ENCODE measurements at regions not wholly inside any gene's neighbourhood (a gene's known extent, or its start where the extent isn't known, plus 50 kb on each side); places are given as distances from the start of the nearest gene placed in this dataset.
A peak's percentile ranks its signal among the peaks of the same experiment; 100 is the strongest.
"Not testable (repeated sequence)": the region's sequence is repeated elsewhere in the genome, so short reads cannot be mapped to it uniquely, and the experiment has no call there.

DNA sequence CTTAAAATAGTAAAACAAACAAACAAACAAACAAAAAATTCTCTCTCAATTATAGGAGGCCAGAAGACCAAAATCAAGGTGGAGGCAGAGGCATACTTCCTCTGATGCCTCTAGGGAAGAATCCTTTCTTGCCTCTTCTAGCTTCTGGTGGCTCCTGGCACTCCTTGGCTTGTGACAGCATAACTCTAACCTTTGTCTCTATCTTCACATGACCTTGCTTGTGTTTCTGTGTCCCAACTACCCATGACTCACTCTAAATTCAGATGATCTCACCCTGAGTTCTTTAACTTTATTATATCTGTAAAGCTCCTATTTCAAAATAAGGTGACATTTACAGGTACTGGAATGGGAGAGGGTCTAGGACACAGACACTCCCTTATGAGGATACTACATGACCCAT lies 88.3 kb upstream of the ANTXRL start:
- DNase-seq (ENCODE audit: low spot score) (no peak), FAIRE-seq (no peak)

DNA sequence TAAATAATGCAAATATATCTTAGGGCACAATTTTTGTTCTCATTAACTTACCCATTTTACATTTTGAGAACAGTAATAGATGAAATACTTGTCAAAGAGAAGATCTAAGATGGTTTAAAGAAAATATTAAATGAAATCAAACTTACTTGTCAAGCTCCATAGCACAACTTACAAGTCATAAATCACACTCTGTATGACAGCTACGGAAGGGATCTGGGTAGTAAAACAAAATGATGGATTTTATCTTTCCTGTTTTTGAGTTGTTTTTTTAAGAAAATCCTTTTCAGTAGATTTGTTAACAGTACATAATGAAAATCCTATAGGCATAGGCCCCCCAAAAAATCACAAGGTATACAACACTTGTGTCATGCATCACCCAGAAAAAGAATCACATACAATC lies 84.4 kb upstream of the ANTXRL start:
- not testable (repeated sequence) for DNase-seq (ENCODE audit: low spot score); FAIRE-seq

DNA sequence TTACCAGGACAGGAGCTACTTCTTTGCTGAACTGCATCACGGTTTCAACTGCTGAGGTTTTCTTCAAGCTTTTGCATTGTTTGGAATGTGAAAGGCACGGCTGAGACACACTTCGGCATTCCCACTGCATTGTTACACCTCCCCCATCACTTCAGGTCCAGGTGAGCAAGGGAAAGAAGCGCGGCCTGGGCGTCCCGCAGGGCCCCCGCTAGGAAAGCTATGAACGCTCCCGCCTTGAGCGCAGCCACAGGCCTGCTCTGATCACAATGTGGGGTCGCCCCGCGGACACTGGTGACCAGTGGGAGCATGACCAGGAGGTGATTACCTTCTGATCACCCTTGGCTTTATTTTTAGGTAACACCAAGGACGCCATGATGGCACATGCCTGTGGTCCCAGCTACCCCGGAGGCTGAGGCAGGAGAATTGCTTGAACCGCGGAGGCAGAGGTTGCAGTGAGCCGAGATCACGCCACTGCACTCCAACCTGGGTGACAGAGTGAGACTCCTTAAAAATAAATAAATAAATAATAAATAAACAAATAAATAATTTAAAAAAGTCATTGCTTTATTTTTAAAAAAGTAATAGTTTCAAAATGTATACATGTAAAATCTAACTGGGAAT lies 82.2 kb upstream of the ANTXRL start:
- DNase-seq (ENCODE audit: low spot score); FAIRE-seq: not testable (repeated sequence)

DNA sequence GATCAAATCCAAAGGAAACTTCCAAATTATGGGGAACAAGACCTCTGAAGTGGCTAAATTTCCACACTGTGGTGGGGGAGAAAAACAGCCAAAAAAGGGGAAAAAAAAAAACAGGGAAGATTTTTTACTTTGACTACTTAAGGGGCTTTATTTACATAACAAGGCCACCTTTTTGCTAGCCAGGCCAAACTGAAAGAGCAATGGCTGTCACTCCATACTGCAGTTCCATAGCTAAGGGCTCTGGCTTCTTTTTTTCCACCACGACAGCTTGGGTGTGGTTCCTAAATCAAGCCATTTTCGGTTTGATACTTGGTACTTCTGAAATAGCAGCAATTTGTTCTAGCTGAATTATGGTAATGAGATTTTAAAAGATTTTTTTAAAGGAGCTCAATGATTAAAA lies 76.4 kb upstream of the ANTXRL start:
- not testable (repeated sequence) for DNase-seq (ENCODE audit: low spot score); FAIRE-seq

DNA sequence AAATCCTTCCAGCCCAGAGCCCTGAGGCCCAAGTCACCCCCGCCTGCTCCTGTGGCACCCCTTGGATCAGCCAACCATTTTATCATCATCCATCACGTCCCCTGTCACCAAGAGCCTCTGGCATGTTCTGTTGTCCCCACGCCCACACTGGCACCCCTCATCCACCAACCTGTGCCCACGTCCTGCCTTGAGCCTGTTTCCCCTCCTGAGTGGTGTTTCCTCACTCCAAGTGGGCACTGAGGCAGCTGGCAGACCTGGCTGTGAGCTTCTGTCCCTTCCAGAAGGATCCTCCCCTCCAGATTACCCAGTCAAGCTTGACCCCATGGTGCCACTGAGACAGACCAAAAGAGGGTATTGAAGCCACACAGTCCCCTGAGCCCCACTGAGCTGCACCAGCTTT lies 71.4 kb upstream of the ANTXRL start:
- peak; percentile 0 for DNase-seq (ENCODE audit: low spot score)
- FAIRE-seq, result no peak

DNA sequence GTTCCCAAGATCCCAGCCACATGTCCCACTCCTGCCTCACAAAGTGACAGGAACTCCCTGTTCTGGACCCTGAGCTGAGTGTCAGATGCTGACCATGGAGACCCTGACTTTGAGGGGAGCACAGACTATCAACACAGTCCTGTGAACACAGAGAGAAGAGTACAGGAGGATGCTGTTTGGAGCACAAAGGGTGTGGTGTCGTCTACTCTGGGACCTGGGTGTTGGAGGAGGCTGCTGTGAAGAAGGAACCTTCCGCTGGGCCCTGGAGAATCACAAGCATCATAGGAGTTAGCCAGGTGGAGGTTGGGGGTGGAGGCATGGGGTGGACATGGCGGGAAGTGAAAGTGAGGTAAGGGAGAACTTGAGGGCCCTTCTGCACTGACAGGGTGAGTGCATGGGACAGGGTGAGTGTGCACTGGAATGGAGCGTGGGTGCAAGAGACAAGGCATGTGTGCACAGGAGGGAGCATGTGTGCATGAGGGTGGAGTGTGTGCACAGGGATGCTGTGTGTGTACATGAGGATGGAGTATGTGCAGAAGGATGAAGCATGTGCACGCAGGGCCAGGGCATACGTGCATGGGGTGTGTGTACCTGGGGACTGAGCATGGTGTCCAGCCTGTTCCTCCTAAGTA lies 70.7 kb upstream of the ANTXRL start:
- DNase-seq (ENCODE audit: low spot score) (peak; percentile 1), FAIRE-seq (no peak)

DNA sequence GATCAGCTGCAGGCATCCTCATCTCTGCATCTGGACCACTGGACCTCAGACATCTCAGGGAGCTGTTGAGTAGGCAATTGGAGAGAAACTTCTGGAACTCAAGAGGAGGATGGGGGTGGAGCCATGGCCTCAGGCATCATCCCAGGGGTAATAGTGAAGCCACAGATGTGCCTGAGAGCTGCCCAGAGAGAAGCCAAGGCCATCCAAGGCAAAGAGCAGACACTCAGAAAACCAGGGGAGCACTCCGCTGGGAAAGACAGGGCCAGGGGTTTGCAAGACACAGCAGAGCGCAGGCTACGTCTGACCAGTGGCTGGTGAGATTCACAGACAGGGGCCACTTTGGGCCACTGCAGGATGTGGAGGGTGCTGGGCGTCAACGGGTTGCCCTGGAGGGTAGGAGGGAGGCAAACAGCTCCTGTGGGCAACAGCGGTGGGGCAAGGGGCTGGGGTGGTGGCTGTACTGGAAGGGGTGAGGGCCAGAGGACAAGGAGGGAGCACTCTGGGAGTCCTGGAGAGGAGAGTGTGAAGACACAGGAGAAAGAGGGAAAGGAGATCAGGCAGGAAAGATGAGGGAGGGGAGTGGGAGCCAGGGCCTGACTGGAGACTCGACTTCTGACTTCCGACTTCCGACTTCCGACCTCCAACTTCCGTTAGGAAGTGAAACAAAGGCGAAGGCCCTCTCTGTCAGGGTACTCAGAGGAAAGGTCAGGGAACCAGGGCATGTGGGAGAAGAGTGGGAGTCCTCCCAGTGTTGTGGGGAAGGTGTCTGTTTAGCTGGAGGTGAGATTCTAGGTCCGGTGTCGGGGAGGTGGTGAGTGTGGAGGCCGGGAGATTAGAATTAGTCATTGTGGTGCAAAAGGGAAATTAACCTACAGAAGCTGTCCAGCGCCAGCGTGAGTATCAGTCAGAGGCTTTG lies 69.7 kb upstream of the ANTXRL start:
- FAIRE-seq (no peak), DNase-seq (ENCODE audit: low spot score) (peak; percentile 25)

DNA sequence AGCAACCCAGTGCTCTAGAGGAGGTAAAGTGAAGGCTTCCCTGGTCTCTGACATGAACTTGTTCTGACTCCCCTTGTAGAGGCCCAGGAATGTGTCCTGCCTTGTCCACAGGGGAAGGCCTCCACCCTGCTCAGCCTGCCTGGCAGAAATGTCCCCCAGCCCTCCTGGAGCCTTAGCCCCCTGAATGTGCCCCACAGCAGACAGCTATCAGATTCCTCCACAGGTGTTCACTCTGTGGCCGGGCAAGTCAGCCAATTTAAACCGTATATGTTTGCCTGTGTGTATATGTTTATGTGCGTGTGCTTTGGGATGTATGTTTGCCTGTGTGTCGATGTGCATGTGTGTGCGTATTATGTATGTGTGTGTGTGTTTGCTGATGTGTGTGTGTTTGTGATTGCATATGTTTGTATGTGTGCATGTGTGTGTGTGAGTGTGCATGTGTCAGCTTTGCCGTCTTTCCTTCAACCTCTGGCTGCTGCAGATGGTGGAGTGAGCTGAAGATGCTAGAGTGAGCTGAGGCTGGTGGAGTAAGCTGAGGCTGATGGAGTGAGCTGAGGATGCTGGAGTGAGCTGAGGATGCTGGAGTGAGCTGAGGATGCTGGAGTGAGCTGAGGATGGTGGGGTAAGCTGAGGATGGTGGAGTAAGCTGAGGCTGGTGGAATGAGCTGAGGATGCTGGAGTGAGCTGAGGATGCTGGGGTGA lies 68.9 kb upstream of the ANTXRL start:
- no peak for FAIRE-seq

DNA sequence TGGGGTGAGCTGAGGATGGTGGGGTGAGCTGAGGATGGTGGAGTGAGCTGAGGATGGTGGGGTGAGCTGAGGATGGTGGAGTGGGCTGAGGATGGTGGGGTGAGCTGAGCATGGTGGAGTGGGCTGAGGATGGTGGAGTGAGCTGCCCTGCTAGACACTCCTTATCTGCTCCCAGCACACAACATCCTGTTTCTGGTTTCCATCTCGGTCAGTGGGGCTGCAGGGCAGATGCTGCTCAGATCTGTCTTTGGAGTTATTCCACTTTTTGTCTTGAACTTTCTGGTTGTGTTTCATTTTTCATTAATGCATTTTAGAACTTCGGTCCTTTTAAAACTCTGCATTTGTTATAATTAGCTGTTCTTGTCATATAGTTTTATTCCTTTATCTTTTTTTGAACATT lies 67.9 kb upstream of the ANTXRL start:
- peak; percentile 3 for DNase-seq (ENCODE audit: low spot score)
- FAIRE-seq, result no peak

More for the DNA sequence above, 68.9 kb upstream of the ANTXRL start:
- DNase-seq (ENCODE audit: low spot score), result no peak

DNA sequence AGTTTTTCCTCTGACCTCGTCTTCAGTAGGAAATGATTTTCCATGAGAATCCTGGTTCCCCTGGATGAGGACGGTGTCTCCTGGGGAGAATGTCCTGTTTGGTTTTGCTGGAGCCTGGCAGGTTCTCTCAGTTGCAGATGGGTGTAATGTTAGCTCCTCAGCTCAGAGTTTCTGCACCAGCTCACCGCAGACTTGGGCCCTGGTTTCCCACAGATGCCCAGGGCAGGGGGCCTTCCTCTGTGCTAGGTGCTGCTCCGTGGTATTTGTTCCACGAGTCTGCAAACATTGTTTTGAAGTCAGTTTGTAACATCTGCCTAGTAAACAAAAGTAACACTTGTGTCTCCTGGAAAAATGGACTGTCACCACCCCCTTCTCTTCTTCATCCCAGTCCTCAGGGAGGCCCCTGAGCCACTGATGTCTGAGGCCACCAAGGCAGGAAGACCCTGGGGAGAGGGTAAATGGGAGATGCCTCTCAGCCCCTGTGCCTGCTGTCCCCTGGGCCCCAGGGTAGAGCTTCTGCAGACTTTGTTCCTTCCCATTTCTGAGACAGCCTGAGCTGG lies 67.3 kb upstream of the ANTXRL start:
- peak; percentile 1 for DNase-seq (ENCODE audit: low spot score)
- FAIRE-seq, result not testable (repeated sequence)

DNA sequence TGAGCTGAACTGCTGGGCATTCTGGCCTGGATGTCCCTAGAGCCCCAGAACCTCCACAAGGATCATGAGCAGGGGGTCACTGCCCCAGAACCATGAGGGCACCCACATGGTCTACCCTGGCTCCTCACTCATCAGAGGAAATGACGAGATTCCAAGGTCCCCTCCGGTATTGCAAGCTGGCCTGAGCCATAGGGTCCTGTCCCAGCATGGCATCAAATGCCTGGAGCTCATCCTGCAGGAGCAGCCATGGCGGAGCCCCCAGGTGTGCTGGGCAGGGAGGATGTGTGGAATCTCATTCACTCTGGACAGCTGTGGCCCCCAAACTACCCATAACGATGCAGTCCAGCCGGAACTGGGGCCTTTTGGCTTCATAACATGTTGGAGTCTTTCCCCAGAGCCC lies 66.6 kb upstream of the ANTXRL start:
- FAIRE-seq, result no peak
- peak; percentile 1 for DNase-seq (ENCODE audit: low spot score)

DNA sequence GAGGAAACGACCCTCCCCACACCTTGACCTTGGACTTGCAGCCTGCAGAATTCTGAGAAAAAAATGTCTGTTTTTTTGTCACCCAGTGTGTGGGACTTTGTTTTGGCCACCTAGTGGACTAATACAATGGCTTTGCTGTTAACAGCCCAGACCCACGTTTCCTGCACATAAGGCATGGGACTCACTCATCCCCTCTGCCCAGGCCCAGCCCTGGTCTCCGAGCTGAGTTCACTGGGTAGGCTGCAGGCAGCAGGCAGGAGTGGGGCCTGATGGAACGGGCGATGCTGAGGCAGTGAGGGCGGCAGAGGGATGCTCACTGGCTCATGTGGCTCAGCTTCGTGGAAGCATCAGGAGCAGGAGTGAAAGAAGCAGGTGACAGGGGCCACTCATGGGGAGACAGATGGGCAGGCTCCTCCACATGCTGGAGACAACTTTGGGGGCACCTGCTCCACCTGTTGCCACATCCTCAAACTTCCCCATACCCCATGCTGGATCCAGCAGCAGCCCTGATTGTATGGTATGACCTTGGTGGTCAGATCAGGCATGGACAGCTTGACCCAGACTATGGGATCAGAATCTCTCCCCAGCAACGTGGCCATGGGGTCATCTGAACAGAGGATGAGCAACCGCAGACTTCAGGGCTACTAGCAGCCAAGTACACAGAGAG lies 65.8 kb upstream of the ANTXRL start:
- FAIRE-seq (no peak), DNase-seq (ENCODE audit: low spot score) (peak; percentile 5)

DNA sequence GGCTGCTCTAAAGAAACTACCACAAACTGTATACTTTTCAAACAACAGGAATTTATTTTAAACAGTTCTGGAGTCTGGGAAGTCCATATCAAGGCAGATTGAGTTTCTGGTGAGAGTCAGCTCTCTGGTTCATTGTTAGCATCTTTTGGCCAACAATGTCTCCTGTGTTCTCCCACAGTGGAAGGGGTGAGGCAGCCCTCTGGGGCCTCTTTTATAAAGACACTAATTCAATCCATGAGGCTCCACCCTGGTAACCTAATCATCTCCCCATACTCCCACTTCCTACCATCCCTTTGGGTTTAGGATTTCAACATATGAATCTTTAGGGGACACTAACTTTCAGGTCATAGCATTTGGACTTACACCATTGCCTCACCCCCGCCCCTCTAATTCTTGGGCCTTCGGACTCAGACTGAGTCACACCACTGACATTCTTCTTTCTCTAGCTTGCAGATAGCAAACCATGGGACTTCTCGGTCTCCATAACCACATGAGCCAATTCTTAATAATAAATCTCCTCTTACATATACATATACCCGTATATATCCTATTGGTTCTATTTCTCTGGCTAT lies 64.3 kb upstream of the ANTXRL start:
- DNase-seq (ENCODE audit: low spot score) (no peak), FAIRE-seq (no peak)

DNA sequence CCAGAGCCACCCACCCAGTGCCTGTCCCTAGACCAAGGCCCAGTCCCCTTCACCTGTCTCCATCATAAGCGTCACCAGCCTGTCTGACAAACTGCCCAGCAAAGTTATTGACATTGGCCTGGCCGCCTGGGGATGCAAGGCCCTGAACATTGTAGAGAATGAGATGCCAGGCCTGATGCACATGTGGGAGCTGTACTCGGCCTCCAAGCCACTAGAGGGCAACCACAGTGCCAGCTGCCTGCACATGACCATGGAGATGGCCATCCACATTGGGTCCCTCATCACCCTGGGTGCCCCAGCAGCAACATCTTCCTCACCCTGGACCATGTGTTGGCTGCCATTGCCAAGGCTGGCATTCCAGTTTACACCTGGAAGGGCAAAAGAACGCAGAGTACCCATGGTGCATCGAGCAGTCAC lies 63.7 kb upstream of the ANTXRL start:
- no peak for DNase-seq (ENCODE audit: low spot score)
- FAIRE-seq, result no peak

DNA sequence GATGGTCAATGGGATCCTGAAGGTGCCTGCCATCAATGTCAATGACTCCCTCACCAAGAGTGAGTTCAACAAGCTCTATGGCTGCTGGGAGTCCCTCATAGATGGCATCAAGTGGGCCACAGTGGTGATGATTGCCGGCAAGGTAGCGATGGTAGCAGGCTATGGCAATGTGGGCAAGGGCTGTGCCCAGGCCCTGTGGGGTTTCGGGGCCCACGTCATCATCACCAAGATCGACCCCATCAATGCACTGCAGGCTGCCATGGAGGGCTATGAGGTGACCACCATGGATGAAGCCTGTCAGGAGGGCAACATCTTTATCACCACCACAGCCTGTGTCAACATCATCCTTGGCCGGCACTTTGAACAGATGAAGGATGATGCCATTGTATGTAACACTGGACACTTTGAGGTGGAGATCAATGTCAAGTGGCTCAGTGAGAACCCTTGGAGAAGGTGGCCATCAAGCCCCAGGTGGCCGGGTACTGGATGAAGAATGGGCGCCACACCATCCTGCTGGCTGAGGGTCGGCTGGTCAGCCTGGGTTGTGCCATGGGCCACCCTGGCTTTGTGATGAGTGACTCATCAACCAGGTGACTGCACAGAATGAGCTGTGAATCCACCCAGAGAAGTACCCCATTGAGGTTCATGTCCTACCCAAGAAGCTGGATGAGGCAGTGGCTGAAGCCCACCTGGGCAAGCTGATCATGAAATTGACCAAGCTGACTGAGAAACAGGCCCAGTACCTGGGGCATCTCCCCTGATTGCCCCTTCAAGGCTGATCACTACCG lies 63.0 kb upstream of the ANTXRL start:
- DNase-seq (ENCODE audit: low spot score) (no peak), FAIRE-seq (no peak)

DNA sequence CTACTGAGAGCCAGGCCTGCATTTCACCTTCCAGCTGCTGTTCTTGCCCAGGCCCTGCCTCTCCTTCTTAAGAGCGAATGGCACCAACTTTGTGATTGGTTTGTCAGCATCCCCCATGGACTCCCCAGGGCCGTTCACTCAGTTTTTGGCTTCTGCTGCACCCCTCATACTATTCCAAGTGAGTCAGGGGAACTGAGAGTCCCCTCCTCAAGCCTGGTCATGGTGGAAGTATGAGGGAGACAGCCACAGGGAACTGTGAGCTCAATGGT lies 62.4 kb upstream of the ANTXRL start:
- DNase-seq (ENCODE audit: low spot score) (no peak), FAIRE-seq (no peak)

DNA sequence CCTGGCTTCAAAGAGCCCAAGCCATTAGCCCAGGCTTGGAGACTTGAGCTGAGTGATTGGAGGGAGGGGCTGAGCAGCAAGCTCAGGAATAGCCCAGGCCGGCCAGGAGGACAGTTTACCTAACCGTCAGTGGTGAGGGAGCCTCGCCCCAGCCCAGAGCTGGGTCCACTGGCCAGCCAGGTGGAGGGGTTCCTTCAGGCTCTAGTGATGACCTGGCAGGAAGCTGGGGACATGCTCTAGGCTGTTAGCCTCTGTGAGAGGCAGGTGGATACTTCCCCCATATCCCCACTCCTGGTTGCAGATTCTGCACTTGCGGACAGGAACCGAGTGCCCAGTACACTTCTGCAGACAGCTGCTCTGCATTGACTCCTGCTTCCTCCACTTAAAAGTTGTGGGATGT lies 61.2 kb upstream of the ANTXRL start:
- DNase-seq (ENCODE audit: low spot score), result no peak
- no peak for FAIRE-seq

DNA sequence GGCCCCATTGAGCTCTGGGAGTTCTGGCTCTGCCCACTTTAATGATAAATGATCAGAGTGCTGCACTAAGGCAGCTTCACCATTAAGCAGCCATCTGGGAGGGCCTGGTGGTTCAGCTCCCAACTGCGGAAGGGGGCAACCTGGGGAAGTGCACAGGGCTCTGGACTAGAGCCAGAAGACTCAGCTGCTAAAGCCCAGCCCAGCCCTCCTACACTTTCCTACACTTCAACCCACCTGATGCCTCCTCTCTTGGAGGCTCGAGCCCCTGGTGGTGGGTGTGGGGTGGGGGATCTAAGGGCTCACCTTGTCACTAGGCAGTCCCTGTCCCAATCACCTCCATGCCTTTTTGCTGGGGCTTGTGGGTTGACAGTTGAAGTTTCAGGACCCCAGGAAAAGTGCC lies 60.6 kb upstream of the ANTXRL start:
- DNase-seq (ENCODE audit: low spot score) (no peak), FAIRE-seq (no peak)

DNA sequence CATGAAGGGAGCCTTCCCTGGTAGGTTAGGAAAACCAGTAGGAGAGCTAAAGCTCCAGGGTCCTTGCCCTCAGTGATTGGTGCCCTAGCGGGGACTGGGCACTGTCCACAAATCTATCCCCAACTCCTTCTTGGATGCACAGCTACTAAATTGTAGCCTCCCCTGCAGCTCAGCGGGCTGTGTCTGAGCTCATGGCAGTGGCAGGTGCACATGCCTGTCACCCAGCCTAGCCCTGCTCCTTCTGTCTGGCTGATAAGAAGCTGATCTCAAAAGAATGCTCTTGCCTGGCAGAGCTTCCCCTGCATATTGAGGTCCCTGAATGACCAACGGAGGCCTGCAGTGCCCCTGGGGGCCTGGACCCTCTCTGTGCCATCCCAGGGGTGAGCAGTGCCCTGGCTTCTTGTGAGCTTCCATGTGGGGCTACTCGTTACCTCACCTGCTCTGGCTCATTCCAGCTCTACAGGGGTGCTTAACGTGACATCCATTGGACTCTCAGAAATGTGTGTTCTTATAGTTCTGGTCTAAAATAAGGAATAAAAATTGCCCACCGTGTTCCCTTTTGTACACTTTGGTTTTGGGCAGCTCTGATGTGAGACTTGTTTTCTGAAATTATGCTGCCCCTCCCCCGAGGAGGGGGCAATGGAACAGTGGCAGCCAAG lies 59.8 kb upstream of the ANTXRL start:
- no peak for FAIRE-seq
- DNase-seq (ENCODE audit: low spot score), result no peak

Measured in urothelium cell line (cell line).